ENCODE measurements at regions not wholly inside any gene's neighbourhood (a gene's known extent, or its start where the extent isn't known, plus 50 kb on each side); places are given as distances from the start of the nearest gene placed in this dataset.

DNA sequence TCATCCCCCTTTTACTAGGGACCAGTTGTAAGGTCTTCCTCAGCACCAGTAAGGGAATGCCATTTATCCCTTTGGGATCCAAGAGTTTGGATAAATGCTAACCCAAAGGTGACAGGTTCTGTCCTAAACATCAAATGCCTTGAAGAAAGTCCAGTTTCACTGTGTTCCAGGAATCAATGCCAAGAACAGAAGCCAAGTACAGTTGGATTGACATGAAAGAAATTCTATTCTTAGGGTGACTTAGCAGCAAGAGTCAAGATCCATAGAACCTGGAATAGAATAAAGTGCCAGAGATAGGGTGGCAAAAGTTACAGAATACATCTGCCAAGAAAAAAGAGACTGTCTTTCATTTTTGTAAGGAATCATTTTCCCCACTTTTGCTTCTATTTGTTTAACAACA lies 94.9 kb upstream of the ADAMTS5 start:
- no peak overlapping the region for H2AFZ ChIP-seq (ENCODE audit: control insufficient read depth, low read length)
- peaks cover 8% of the 10 kb centered on the region for H3K4me1 ChIP-seq (ENCODE audit: control insufficient read depth, extremely low read depth, insufficient read depth, low read length)
- H3K9me3 ChIP-seq (ENCODE audit: control insufficient read depth, low read depth, low read length) = no peaks in the 10 kb centered on the region
- no peak overlapping the region for H3K4me2 ChIP-seq (ENCODE audit: control insufficient read depth, extremely low read depth, insufficient read depth, low read depth, low read length)
- H3K36me3 ChIP-seq (ENCODE audit: control insufficient read depth in 2 of 2, extremely low read depth in 1 of 2, insufficient read depth in 2 of 2, low read length in 2 of 2) = no peaks in the 10 kb centered on the region
- H3K9me1 ChIP-seq (ENCODE audit: control insufficient read depth, extremely low read depth, insufficient read depth, low read length) = no peaks in the 10 kb centered on the region
- no peak overlapping the region for H3K9ac ChIP-seq (ENCODE audit: control insufficient read depth, extremely low read depth, insufficient read depth, low read length)
- H3K27ac ChIP-seq (ENCODE audit: control insufficient read depth, insufficient read depth, low read length) = no peak overlapping the region
- dilution Hi-C loops (cut with MboI; ENCODE audit: extremely low pct_ligation_motif_present, low sequenced_read_pairs) = no loop called here
- no peaks in the 10 kb centered on the region for H3K79me2 ChIP-seq (ENCODE audit: control insufficient read depth, insufficient read depth, low read length)
- H3K4me3 ChIP-seq (ENCODE audit: control insufficient read depth in 2 of 3, extremely low read depth in 1 of 3, insufficient read depth in 2 of 3, low read depth in 1 of 3, low read length in 3 of 3) = no peak overlapping the region
- DNase-seq (ENCODE audit: low read depth, low spot score) = no peak
- no peak for FAIRE-seq
- H3K27me3 ChIP-seq (ENCODE audit: control insufficient read depth, extremely low read depth, insufficient read depth, low read length) = no peaks in the 10 kb centered on the region
- TF ChIP-seq CTCF (optimal IDR thresholded peaks at IDR 0.05 in 1 of 3, IDR thresholded peaks at IDR 0.05 in 1 of 3, conservative IDR thresholded peaks at IDR 0.05 in 1 of 3; ENCODE audit: extremely low read depth in 1 of 3, insufficient read depth in 2 of 3, low read length in 3 of 3) = no peak
- no peak for TF ChIP-seq EZH2 (IDR thresholded peaks at IDR 0.05; ENCODE audit: low read length)
- no peaks in the 10 kb centered on the region for H4K20me1 ChIP-seq (ENCODE audit: control insufficient read depth, extremely low read depth, insufficient read depth, low read length)

GRCh38 chr21:27060190-27060589 lies 93.3 kb upstream of the ADAMTS5 start:
- H3K4me3 ChIP-seq (ENCODE audit: control insufficient read depth in 2 of 3, extremely low read depth in 1 of 3, insufficient read depth in 2 of 3, low read depth in 1 of 3, low read length in 3 of 3) = no peak overlapping the region
- no peaks in the 10 kb centered on the region for H4K20me1 ChIP-seq (ENCODE audit: control insufficient read depth, extremely low read depth, insufficient read depth, low read length)
- H3K4me1 ChIP-seq (ENCODE audit: control insufficient read depth, extremely low read depth, insufficient read depth, low read length) = peaks cover 8% of the 10 kb centered on the region
- FAIRE-seq = no peak
- H3K36me3 ChIP-seq (ENCODE audit: control insufficient read depth in 2 of 2, extremely low read depth in 1 of 2, insufficient read depth in 2 of 2, low read length in 2 of 2) = no peaks in the 10 kb centered on the region
- no peak overlapping the region for H3K9ac ChIP-seq (ENCODE audit: control insufficient read depth, extremely low read depth, insufficient read depth, low read length)
- DNase-seq (ENCODE audit: low read depth, low spot score) = no peak
- H3K27ac ChIP-seq (ENCODE audit: control insufficient read depth, insufficient read depth, low read length) = no peak overlapping the region
- H2AFZ ChIP-seq (ENCODE audit: control insufficient read depth, low read length) = no peak overlapping the region
- no peak overlapping the region for H3K4me2 ChIP-seq (ENCODE audit: control insufficient read depth, extremely low read depth, insufficient read depth, low read depth, low read length)
- H3K9me1 ChIP-seq (ENCODE audit: control insufficient read depth, extremely low read depth, insufficient read depth, low read length) = no peaks in the 10 kb centered on the region
- TF ChIP-seq CTCF (optimal IDR thresholded peaks at IDR 0.05 in 1 of 3, IDR thresholded peaks at IDR 0.05 in 1 of 3, conservative IDR thresholded peaks at IDR 0.05 in 1 of 3; ENCODE audit: extremely low read depth in 1 of 3, insufficient read depth in 2 of 3, low read length in 3 of 3) (no peak), EZH2 (IDR thresholded peaks at IDR 0.05; ENCODE audit: low read length) (no peak)
- H3K27me3 ChIP-seq (ENCODE audit: control insufficient read depth, extremely low read depth, insufficient read depth, low read length) = no peaks in the 10 kb centered on the region
- dilution Hi-C loops (cut with MboI; ENCODE audit: extremely low pct_ligation_motif_present, low sequenced_read_pairs) = no loop called here
- no peaks in the 10 kb centered on the region for H3K79me2 ChIP-seq (ENCODE audit: control insufficient read depth, insufficient read depth, low read length)
- no peaks in the 10 kb centered on the region for H3K9me3 ChIP-seq (ENCODE audit: control insufficient read depth, low read depth, low read length)
